Right lobe of liver (tissue), 6 donors: ENCODE measurements at regions not wholly inside any gene's neighbourhood (a gene's known extent, or its start where the extent isn't known, plus 50 kb on each side); places are given as distances from the start of the nearest gene placed in this dataset.

ENCODE experiments used
- ATAC-seq, 4 donors: fragments of 200-7000 bp; cut with Tn5 transposase; one replicate each; pipeline ENCODE4 v1.9.1; 2020; ENCODE audit warnings: mild to moderate bottlenecking in 4 of 4, moderate library complexity in 4 of 4
- DNase-seq, 3 donors: peaks; one replicate each; pipeline ENCODE4 v3.0.0-alpha.2; 2020
- H3K27ac ChIP-seq, 3 donors: fragments of 200-600 bp; one replicate each; pipeline ENCODE4 v1.8.0; 2022
- H3K27me3 ChIP-seq, 2 donors: fragments of 200-600 bp; one replicate each; pipeline ENCODE4 v1.8.0; 2022
- H3K36me3 ChIP-seq, 4 donors: fragments of 200-600 bp; sonication (generic) in 1 of 4; one replicate each; pipeline versions ENCODE4 v1.5.1 to v1.8.0; 2017 to 2022; ENCODE audit warnings: control low read depth in 1 of 4
- H3K4me1 ChIP-seq, 4 donors: fragments of 200-600 bp; sonication (generic) in 1 of 4; one replicate each; pipeline versions ENCODE4 v1.5.1 to v1.8.0; 2017 to 2022; ENCODE audit warnings: control low read depth in 1 of 4
- H3K4me3 ChIP-seq, 3 donors: fragments of 200-600 bp; one replicate each; pipeline ENCODE4 v1.8.0; 2022
- H3K9me3 ChIP-seq, 4 donors: fragments of 200-600 bp; sonication (generic) in 1 of 4; one replicate each; pipeline versions ENCODE4 v1.5.1 to v1.8.0; 2017 to 2022; ENCODE audit warnings: control low read depth in 1 of 4
- POLR2A ChIP-seq: fragments of 450-650 bp; IDR thresholded peaks from one replicate; pipeline ENCODE4 v1.6.1; 2017; ENCODE audit warnings: antibody characterized with exemption, mild to moderate bottlenecking
- WGBS: methylation state at CpG from one replicate; pipeline ENCODE4 v1.1.6; 2018; ENCODE audit warnings: low coverage, low lambda C conversion rate; ENCODE audit not compliant: insufficient coverage; ENCODE audit errors: missing lambda C conversion rate; 5-methylcytosine and 5-hydroxymethylcytosine counted together
- intact Hi-C, 2 donors: fragments of 100-400 bp; cut with DNase I; formaldehyde crosslinking; loops; one replicate each; pipeline versions ENCODE4 v1.11.2 to v1.14.1; 2022
- TF ChIP-seq, protein P1 (sequence below), 4 donors: fragments of 200-600 bp in 3 of 4; fragments of 450-650 bp in 1 of 4; IDR thresholded peaks; one replicate each; pipeline versions ENCODE4 v1.5.1 to v1.8.0; 2016 to 2022; ENCODE audit warnings: antibody characterized with exemption in 4 of 4, mild to moderate bottlenecking in 2 of 4
- donor health status: DM: no; HTN: yes; CAD: no.
- donor health status: DM: no; HTN: no; CAD: no.
- donor health status: DM: no; HTN: no; CAD: no.
- donor health status: DM: no; HTN: yes; CAD: no.
- donor health status: DM: no; HTN: yes; CAD: no.

DNA sequence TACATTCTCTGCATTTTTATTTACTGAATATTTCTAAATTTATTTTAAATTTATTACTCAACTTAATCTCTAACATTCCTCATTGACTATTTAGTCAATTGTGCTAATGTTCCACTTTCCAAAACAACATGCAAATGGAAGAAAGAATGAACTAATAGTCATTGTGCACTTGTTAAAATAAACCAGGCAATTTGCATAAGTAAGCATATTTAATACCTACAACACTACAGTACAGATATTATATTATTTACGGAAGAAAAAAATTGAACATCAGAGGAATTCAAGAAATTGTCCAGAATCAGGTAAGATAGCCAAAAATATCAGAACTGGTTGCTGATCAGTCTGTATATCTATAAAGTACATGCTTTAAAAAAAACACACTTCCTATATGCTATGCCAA lies 320.5 kb downstream of the CENPW start:
- ATAC-seq (no peak), DNase-seq (no peak)
- no peaks in the 10 kb centered on the region for H3K36me3 ChIP-seq
- no peaks in the 10 kb centered on the region for H3K27me3 ChIP-seq
- no peak overlapping the region for H3K4me3 ChIP-seq
- WGBS = 100% methylated on average over 1 of the region's 1 CpG
- peaks cover 0 to 3% (median 0%) of the 10 kb centered on the region in 4 donors for H3K4me1 ChIP-seq
- no peaks in the 10 kb centered on the region for H3K9me3 ChIP-seq
- no peak overlapping the region for H3K27ac ChIP-seq
- no peak for TF ChIP-seq POLR2A
- TF ChIP-seq, protein P1, sequence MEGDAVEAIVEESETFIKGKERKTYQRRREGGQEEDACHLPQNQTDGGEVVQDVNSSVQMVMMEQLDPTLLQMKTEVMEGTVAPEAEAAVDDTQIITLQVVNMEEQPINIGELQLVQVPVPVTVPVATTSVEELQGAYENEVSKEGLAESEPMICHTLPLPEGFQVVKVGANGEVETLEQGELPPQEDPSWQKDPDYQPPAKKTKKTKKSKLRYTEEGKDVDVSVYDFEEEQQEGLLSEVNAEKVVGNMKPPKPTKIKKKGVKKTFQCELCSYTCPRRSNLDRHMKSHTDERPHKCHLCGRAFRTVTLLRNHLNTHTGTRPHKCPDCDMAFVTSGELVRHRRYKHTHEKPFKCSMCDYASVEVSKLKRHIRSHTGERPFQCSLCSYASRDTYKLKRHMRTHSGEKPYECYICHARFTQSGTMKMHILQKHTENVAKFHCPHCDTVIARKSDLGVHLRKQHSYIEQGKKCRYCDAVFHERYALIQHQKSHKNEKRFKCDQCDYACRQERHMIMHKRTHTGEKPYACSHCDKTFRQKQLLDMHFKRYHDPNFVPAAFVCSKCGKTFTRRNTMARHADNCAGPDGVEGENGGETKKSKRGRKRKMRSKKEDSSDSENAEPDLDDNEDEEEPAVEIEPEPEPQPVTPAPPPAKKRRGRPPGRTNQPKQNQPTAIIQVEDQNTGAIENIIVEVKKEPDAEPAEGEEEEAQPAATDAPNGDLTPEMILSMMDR (IDR thresholded peaks at IDR 0.05) = no peak
- intact Hi-C loops = no loop called here

DNA sequence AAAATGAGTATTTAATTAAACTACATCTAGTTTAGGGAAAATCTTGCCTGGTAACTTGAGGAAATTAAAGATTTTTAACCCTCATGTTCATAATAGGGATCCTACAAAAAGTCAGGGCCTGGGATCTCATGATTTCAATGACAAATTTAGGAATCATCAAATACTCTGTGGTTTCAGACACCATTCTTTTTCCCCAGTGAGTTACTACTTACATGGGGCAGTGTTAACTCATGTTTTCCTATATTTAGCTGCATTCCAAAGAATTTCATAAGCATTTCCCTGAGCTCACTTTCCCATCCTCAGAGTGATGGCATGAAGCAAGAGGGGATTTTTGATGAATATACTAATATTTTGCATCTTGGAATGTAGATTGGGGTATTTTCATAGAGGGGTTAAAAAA lies 321.7 kb downstream of the CENPW start:
- intact Hi-C loops = no loop called here
- Histone ChIP-seq H3K9me3 (no peaks in the 10 kb centered on the region), H3K27ac (no peak overlapping the region), H3K27me3 (no peaks in the 10 kb centered on the region), H3K4me3 (no peak overlapping the region), H3K36me3 (no peaks in the 10 kb centered on the region), H3K4me1 (peaks cover 0 to 3% (median 0%) of the 10 kb centered on the region in 4 donors)
- no peak for ATAC-seq
- no peak for DNase-seq
- TF ChIP-seq POLR2A = no peak
- TF ChIP-seq, protein P1 (IDR thresholded peaks at IDR 0.05) = no peak

DNA sequence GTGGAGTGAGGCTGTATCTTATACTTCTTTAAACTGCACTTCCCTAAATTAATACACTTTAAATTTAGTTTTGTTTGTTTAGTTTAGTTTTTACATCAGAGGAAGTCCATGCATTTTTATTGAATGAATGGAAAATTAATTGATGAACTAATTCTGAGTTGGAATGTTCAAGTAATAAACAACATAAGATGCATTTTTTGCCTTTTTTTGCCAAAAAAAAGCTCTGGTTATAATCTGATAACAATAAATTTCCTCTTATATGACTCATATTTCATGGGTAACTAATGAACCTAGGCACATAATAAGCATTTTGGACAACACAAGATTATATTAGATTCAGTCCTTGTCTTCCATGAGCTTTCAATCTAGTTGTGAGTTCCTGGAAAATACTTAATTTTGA lies 323.1 kb downstream of the CENPW start:
- TF ChIP-seq, protein P1 (IDR thresholded peaks at IDR 0.05) = no peak
- no peak for TF ChIP-seq POLR2A
- Histone ChIP-seq H3K4me3 (no peak overlapping the region), H3K9me3 (no peaks in the 10 kb centered on the region), H3K27me3 (no peaks in the 10 kb centered on the region), H3K4me1 (no peaks in the 10 kb centered on the region), H3K27ac (no peak overlapping the region), H3K36me3 (no peaks in the 10 kb centered on the region)
- ATAC-seq (no peak), DNase-seq (no peak)
- intact Hi-C loops = no loop called here

DNA sequence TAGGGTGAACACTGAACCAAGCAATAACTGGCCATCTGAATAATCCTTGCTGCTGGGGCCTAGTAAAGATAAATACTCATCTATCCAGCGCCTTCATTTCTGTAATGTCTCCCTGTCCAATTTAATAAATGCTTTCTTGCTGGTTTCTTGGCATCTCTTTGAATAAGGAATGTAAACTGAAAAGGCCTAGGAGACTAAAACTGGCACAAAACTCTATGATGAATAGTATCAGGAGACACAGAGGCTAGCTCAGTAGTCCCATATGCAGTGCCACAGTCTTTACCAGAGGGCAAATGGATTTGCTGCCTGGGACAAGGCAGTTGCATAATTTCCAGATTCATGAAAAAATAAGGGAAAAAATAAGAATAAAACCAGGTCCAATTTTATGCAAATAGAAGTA lies 324.4 kb downstream of the CENPW start:
- no peak for ATAC-seq
- 39% methylated on average over 1 of the region's 1 CpG for WGBS
- TF ChIP-seq, protein P1 (IDR thresholded peaks at IDR 0.05) = no peak
- TF ChIP-seq POLR2A = no peak
- Histone ChIP-seq H3K4me3 (no peak overlapping the region), H3K9me3 (no peaks in the 10 kb centered on the region), H3K27ac (no peak overlapping the region), H3K27me3 (no peaks in the 10 kb centered on the region), H3K4me1 (no peaks in the 10 kb centered on the region), H3K36me3 (no peaks in the 10 kb centered on the region)
- intact Hi-C loops = no loop called here
- no peak for DNase-seq

DNA sequence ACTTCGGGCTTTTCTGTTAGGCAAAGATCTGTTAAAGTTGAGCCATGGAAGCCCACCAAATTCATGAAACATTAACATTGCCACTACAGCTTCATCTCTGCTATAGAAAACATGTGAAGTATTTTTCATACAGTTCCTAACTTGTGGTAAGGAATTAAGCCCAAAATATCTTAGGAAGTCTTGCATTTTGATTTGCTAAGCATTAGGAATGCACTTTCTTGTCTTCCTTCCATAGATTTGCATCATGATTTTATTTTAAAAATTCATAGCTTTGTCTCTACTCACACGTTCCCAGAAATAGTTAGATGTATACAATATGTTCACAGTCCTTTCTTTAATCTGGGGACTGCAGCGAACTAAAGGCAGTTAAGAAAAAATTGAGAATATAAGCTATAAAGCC lies 325.6 kb downstream of the CENPW start:
- H3K27ac ChIP-seq = no peak overlapping the region
- H3K4me3 ChIP-seq = no peak overlapping the region
- DNase-seq = no peak
- no peaks in the 10 kb centered on the region for H3K9me3 ChIP-seq
- no peak for ATAC-seq
- intact Hi-C loops = no loop called here
- no peaks in the 10 kb centered on the region for H3K27me3 ChIP-seq
- no peaks in the 10 kb centered on the region for H3K36me3 ChIP-seq
- H3K4me1 ChIP-seq = no peaks in the 10 kb centered on the region
- no peak for TF ChIP-seq POLR2A
- TF ChIP-seq, protein P1 (IDR thresholded peaks at IDR 0.05) = no peak
- 55% methylated on average over 3 of the region's 3 CpGs for WGBS
